Activated CD4-positive, CD25-positive, alpha-beta regulatory T cell treated with anti-CD3 and anti-CD28 coated beads, Interleukin-2, amount 50 U/mL, for 72 hours (primary cell): ENCODE measurements at regions not wholly inside any gene's neighbourhood (a gene's known extent, or its start where the extent isn't known, plus 50 kb on each side); places are given as distances from the start of the nearest gene placed in this dataset.
"Not testable (repeated sequence)": the region's sequence is repeated elsewhere in the genome, so short reads cannot be mapped to it uniquely, and the experiment has no call there.

Experiments
- DNase-seq: peaks from one replicate; pipeline ENCODE4 v3.0.0; 2021

GRCh38 chr19:28578786-28579505 is 634.0 kb downstream of the UQCRFS1 start:
- DNase-seq, result no peak

DNA sequence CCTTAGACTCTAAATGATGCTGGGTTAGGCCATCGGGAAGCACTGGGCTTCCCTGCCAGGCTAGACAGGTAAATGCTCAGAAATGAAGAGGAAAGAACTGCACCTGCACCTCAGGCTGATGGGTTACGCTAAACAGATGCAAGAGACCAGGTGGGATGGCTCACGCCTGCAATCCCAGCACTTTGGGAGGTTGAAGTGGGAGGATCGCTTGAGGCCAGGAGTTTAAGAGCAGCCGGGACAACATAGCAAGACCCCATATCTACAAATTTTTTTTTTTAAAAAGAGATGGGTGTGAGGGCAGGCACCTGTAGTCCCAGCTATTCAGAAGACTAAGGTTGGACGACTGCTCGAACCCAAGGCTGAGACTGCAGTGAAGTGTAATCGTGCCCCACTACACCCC is 634.7 kb downstream of the UQCRFS1 start:
- no peak for DNase-seq

- DNase-seq, result no peak
These were observed 635.3 kb downstream of the UQCRFS1 start for GRCh38 chr19:28577666-28578065.

GRCh38 chr19:28577233-28577632 is 635.7 kb downstream of the UQCRFS1 start:
- DNase-seq, result no peak

GRCh38 chr19:28575816-28576215 is 637.1 kb downstream of the UQCRFS1 start:
- no peak for DNase-seq

- not testable (repeated sequence) for DNase-seq
These were observed 637.6 kb downstream of the UQCRFS1 start for GRCh38 chr19:28575312-28575711.

- no peak for DNase-seq
These were observed 638.7 kb downstream of the UQCRFS1 start for GRCh38 chr19:28574212-28574611.

GRCh38 chr19:28569132-28570131 is 643.5 kb downstream of the UQCRFS1 start:
- no peak for DNase-seq

DNA sequence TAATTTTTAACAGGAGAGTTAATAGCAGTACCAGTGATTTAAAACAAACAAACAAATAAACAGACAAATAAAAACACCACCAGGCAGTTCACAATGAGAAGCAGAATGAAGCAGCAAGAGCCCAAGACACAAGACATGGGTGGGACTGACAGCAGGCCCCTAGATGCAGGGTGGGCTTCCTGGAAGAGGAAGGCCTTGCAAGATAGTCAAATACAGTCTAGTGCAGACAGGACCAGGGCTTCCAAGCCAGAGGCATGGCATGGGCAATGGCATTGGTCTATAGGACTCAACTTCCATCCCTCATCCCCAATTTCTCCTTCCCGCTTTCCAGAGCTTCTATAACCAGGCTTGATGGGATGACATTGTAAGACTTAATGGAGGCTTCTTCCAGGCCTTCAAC is 645.1 kb downstream of the UQCRFS1 start:
- no peak for DNase-seq

- DNase-seq, result no peak
These were observed 648.7 kb downstream of the UQCRFS1 start for GRCh38 chr19:28563964-28564921.

GRCh38 chr19:28560786-28561185 is 652.2 kb downstream of the UQCRFS1 start:
- DNase-seq, result no peak

DNA sequence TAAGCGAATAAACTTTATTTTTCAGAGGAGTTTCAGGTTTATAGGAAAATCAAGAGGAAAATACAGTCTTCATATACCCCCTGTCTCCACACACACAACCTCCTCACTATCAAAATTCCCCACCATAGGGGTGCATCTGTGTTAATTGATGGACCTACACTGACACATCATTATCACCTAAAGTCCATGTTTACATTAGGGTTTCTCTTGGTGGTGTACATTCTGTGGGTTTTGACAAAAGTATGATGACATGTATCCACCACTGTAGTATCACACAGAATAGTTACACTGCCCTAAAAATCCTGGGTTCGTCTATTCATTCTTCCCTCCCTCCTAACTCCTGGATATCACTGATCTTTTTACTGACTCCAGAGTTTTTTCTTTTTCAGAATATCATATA is 654.2 kb downstream of the UQCRFS1 start:
- DNase-seq, result no peak

GRCh38 chr19:28556371-28556770 is 656.6 kb downstream of the UQCRFS1 start:
- DNase-seq, result no peak

DNA sequence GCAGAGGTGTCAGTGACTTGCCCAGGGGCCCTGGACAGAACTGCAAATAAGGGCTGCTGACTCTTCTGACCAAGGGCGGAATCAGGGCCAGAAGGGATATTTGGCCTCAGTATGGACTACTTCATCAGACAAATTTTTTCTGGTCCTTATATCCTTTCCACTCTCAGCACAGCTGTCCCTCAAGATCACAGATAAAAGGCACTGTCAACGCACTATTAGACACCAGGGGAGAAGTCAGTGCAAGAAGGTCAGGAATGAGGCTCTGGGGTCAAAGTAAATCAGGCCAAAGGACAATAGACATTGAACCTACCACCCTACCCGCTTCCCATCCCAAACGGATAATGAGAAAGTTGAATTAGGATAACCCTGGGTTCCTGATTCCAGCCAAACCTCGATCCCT is 657.6 kb downstream of the UQCRFS1 start:
- no peak for DNase-seq

DNA sequence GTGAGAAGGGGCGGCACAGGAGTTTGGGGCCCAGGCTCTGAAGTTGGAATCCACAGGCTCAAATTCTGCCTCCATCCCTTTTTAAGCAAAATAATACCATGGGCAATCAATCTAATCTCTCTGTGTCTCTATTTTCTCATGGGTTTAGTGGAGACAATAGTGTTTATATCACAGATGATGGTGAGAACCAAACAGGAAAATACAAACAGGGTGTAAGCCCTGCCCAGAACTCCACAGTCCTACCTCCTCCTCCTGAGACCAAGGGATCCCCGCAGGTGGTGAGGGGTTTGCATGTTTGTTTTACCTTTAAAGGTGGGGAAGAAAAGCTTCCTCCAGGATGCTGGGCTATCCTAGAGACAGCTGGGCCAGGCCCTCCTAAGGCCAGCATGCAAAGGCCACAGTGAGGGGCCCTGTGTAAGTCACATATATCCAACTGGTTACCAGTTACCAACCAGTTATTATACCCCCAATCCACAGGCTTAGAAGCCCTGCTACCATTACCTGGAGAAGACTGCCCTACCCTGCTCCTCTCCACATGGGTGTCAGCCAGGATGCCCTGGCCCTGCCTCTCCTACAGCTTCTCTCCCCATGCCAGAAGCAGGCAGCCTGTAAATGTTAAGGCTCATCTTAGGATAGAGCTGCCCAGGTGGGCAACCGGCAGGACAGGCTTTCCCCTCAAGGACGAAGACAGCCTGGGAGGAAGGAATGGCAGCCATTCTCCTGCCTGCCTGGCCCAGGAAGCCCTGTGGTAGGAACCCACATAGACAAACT is 658.4 kb downstream of the UQCRFS1 start:
- DNase-seq, result no peak

GRCh38 chr19:28553764-28554163 is 659.2 kb downstream of the UQCRFS1 start:
- DNase-seq, result no peak

DNA sequence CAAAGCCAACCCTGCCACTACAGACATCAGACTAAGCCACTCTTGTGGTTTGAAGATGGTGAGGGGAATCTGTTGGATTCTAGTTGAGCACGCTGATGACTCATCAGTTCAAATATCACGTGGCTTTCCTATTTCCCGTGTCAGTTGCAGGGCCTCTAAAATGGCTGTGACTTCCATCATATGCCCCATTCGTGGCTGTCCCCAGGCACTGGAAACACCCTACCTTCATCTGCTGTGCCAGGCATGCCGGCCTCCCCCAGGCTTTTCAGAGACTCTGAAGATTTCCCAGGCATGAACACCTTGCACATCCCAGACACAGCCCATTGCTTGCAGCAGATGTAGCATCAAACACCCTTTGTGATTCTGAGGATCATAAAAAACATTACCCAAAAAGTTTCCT is 659.9 kb downstream of the UQCRFS1 start:
- no peak for DNase-seq

- no peak for DNase-seq
These were observed 663.2 kb downstream of the UQCRFS1 start for GRCh38 chr19:28549680-28550277.

GRCh38 chr19:28546148-28546685 is 666.7 kb downstream of the UQCRFS1 start:
- DNase-seq, result no peak

DNA sequence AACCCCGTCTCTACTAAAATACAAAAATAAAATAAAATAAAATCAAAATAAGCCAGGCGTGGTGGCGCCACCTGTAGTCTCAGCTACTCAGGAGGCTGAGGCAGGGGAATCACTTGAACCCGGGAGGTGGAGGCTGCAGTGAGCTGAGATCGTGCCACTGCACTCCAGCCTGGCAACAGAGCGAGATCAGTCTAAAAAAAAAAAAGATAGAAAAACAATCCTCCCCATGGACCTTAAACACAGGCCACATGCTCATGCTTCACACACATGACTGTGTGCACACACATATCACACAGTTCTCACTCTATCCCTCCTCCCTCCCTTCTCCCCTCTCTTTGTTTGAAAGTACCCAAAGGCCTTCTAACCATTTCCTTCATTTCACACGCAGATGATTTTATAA is 667.6 kb downstream of the UQCRFS1 start:
- not testable (repeated sequence) for DNase-seq
